Spinal cord (tissue), 9 donors: ENCODE measurements at regions not wholly inside any gene's neighbourhood (a gene's known extent, or its start where the extent isn't known, plus 50 kb on each side); places are given as distances from the start of the nearest gene placed in this dataset.

Experiments used
- DNase-seq, 6 donors: peaks; one replicate each; pipeline versions ENCODE4 v3.0.0 to v3.0.0-alpha.2; 2013 to 2015; ENCODE audit warnings: low spot score in 6 of 6, low read depth in 4 of 6
- H3K27ac ChIP-seq: one replicate; pipeline ENCODE4 v1.5.1; 2013; ENCODE audit warnings: low read depth, low read length, control low read depth
- H3K27me3 ChIP-seq: one replicate; pipeline ENCODE4 v1.6.1; 2013; ENCODE audit warnings: low read length; ENCODE audit not compliant: control insufficient read depth, insufficient read depth
- H3K36me3 ChIP-seq: one replicate; pipeline ENCODE4 v1.6.1; 2013; ENCODE audit warnings: low read length; ENCODE audit not compliant: control insufficient read depth, insufficient read depth
- H3K4me1 ChIP-seq: one replicate; pipeline ENCODE4 v1.6.1; 2013; ENCODE audit warnings: low read length; ENCODE audit not compliant: control insufficient read depth, insufficient read depth
- H3K4me3 ChIP-seq: one replicate; pipeline ENCODE4 v1.5.1; 2013; ENCODE audit warnings: low read depth, low read length, control low read depth
- H3K9me3 ChIP-seq: one replicate; pipeline ENCODE4 v1.6.1; 2013; ENCODE audit warnings: low read length; ENCODE audit not compliant: control insufficient read depth, insufficient read depth
- WGBS: methylation state at CpG from one replicate; pipeline ENCODE4 v1.1.5; 2013; ENCODE audit warnings: missing lambda C conversion rate; ENCODE audit not compliant: insufficient coverage; 5-methylcytosine and 5-hydroxymethylcytosine counted together
- donor health status: healthy.

- Histone ChIP-seq H3K9me3 (no peaks in the 10 kb centered on the region), H3K27ac (no peak overlapping the region), H3K4me3 (no peak overlapping the region), H3K36me3 (no peaks in the 10 kb centered on the region), H3K4me1 (no peaks in the 10 kb centered on the region), H3K27me3 (no peaks in the 10 kb centered on the region)
- 90% methylated on average over 2 of the region's 3 CpGs for WGBS
- no peak for DNase-seq
Observed at GRCh38 chr6:44615621-44616020, 228.1 kb downstream of the CDC5L start.

- no peak overlapping the region for H3K4me3 ChIP-seq
- H3K9me3 ChIP-seq = no peaks in the 10 kb centered on the region
- H3K4me1 ChIP-seq = no peaks in the 10 kb centered on the region
- no peaks in the 10 kb centered on the region for H3K36me3 ChIP-seq
- no peaks in the 10 kb centered on the region for H3K27me3 ChIP-seq
- 96% methylated on average over 4 of the region's 7 CpGs for WGBS
- no peak overlapping the region for H3K27ac ChIP-seq
- DNase-seq = no peak
Observed at GRCh38 chr6:44617416-44617815, 229.9 kb downstream of the CDC5L start.

- DNase-seq = no peak
- no peaks in the 10 kb centered on the region for H3K27me3 ChIP-seq
- 64% methylated on average over 4 of the region's 4 CpGs for WGBS
- H3K4me3 ChIP-seq = no peak overlapping the region
- no peaks in the 10 kb centered on the region for H3K9me3 ChIP-seq
- H3K27ac ChIP-seq = no peak overlapping the region
- no peaks in the 10 kb centered on the region for H3K36me3 ChIP-seq
- no peaks in the 10 kb centered on the region for H3K4me1 ChIP-seq
Observed at GRCh38 chr6:44618371-44618770, 230.9 kb downstream of the CDC5L start.

DNA sequence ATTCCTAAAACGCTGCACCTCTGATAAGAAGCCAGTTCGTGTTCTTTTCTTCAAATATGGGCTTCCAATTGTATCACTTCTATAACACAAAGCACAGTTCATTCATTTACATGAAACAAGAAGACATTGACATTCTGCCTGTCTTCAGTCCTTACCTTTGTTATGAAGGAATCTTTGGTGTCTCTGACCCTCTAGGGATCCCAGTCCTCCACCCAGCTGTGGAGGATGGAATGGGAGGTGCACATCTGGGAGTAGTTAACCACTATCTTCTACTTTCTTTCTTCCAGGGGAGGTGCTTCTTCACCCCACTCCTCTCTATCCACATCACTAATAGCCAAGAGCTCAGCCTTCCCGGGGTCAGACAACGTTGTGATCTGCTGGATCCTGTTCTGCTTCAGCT, 233.4 kb downstream of the CDC5L start:
- no peak overlapping the region for H3K4me3 ChIP-seq
- H3K27ac ChIP-seq = no peak overlapping the region
- no peaks in the 10 kb centered on the region for H3K27me3 ChIP-seq
- H3K36me3 ChIP-seq = no peaks in the 10 kb centered on the region
- no peak for DNase-seq
- 93% methylated on average over 2 of the region's 4 CpGs for WGBS
- H3K4me1 ChIP-seq = peaks cover 3% of the 10 kb centered on the region
- H3K9me3 ChIP-seq = no peaks in the 10 kb centered on the region

DNA sequence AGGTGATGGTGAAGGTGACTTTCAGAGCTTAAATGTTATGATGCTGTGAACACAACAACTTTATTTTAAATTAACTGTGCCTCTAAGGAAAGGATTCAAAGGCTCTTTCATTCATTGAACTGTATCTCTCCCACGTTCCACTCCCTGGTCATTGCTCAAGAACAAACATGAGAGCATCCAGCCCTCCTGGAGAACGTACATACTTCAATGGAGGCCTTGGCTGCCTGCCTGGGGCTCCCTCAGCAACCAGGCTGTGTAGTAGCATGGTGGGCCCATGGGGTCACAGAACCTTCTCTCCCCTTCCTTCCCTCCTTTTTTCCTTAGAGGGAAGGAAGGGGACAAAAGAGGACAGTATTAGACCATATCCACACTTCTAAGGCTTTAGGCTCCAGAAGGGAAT, 234.3 kb downstream of the CDC5L start:
- WGBS = 43% methylated on average over 1 of the region's 2 CpGs
- DNase-seq = no peak
- Histone ChIP-seq H3K4me1 (peaks cover 5% of the 10 kb centered on the region), H3K9me3 (no peaks in the 10 kb centered on the region), H3K4me3 (no peak overlapping the region), H3K36me3 (no peaks in the 10 kb centered on the region), H3K27ac (no peak overlapping the region), H3K27me3 (no peaks in the 10 kb centered on the region)

DNA sequence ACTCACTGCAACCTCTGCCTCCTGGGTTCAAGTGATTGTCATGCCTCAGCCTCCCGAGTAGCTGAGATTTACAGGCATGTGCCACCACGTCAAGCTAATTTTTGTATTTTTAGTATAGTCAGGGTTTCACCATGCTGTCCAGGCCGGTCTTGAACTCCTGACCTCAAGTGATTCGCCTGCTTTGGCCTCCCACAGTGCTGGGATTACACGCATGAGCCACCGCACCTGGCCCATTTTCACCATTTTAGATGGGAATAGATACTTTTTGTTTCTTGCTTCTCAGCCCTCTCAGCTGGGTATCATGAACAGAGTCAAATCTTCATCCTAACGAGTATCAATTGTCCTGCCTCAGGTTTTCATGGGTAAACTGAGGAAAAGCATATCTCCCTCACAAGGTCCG, 235.0 kb downstream of the CDC5L start:
- DNase-seq = no peak
- Histone ChIP-seq H3K27ac (no peak overlapping the region), H3K4me1 (peaks cover 12% of the 10 kb centered on the region), H3K27me3 (no peaks in the 10 kb centered on the region), H3K36me3 (no peaks in the 10 kb centered on the region), H3K4me3 (no peak overlapping the region), H3K9me3 (no peaks in the 10 kb centered on the region)
- 90% methylated on average over 4 of the region's 8 CpGs for WGBS

GRCh38 chr6:44622956-44623355, 235.4 kb downstream of the CDC5L start:
- no peaks in the 10 kb centered on the region for H3K9me3 ChIP-seq
- no CpG with 5 or more reads among the region's 2 CpGs for WGBS
- DNase-seq = no peak
- H3K4me1 ChIP-seq = peaks cover 13% of the 10 kb centered on the region
- no peaks in the 10 kb centered on the region for H3K36me3 ChIP-seq
- no peaks in the 10 kb centered on the region for H3K27me3 ChIP-seq
- no peak overlapping the region for H3K4me3 ChIP-seq
- H3K27ac ChIP-seq = no peak overlapping the region

- Histone ChIP-seq H3K4me1 (peaks cover 13% of the 10 kb centered on the region), H3K27me3 (no peaks in the 10 kb centered on the region), H3K27ac (no peak overlapping the region), H3K4me3 (no peak overlapping the region), H3K9me3 (no peaks in the 10 kb centered on the region), H3K36me3 (no peaks in the 10 kb centered on the region)
- no peak for DNase-seq
- 65% methylated on average over 4 of the region's 5 CpGs for WGBS
Observed at GRCh38 chr6:44624226-44624625, 236.7 kb downstream of the CDC5L start.

DNA sequence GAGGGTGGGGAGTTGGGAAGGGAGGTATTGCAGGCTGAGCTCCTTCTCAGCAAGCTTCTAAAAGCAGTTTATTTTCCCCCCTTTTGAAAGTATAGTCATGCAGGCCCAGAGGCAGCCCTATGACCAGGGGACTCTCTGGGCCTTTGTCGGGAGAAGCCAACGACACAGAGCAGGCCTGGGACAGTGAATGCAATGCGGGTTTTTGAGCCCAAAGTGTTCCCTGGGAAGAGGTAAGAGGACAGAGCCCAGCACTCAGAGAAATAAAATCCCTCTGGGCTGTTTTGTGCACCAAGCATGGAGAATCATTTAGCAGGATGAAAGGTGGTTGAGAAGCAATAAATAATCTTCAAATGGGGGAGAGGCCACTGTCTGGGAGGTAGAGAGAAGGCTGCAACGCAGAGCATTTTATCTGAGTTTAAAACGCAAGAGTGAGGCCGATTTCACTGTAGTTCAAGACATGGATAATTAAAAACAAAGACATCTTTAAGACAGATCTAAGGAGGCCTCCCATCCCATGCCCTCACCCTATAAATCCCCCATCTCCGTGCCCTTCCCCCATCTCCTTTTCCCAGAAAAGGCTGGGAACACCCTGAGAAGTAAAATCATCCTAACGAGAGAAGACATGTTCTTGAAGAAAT, 237.5 kb downstream of the CDC5L start:
- peaks cover 19% of the 10 kb centered on the region for H3K4me1 ChIP-seq
- H3K36me3 ChIP-seq = no peaks in the 10 kb centered on the region
- no peak overlapping the region for H3K4me3 ChIP-seq
- peak in 1 of 6 donors; percentile 21 for DNase-seq
- no peak overlapping the region for H3K27ac ChIP-seq
- WGBS = 42% methylated on average over 4 of the region's 8 CpGs
- no peaks in the 10 kb centered on the region for H3K9me3 ChIP-seq
- H3K27me3 ChIP-seq = no peaks in the 10 kb centered on the region

- WGBS = 100% methylated on average over 2 of the region's 2 CpGs
- H3K36me3 ChIP-seq = no peaks in the 10 kb centered on the region
- no peak overlapping the region for H3K4me3 ChIP-seq
- peaks cover 25% of the 10 kb centered on the region for H3K4me1 ChIP-seq
- peaks cover 2% of the 10 kb centered on the region for H3K27me3 ChIP-seq
- DNase-seq = no peak
- no peaks in the 10 kb centered on the region for H3K9me3 ChIP-seq
- H3K27ac ChIP-seq = no peak overlapping the region
Observed at GRCh38 chr6:44625996-44626395, 238.5 kb downstream of the CDC5L start.
